Gastroesophageal sphincter (tissue), 3 donors: ENCODE measurements at regions not wholly inside any gene's neighbourhood (a gene's known extent, or its start where the extent isn't known, plus 50 kb on each side); places are given as distances from the start of the nearest gene placed in this dataset.

ENCODE experiments used
- CTCF ChIP-seq, 4 experiments: fragments of 200-600 bp in 2 of 4; fragments of 450-650 bp in 2 of 4; sonication (generic) in 1 of 4; IDR thresholded peaks; one replicate each; pipeline ENCODE4 v1.5.1; 2017 to 2019; ENCODE audit warnings: antibody characterized with exemption in 4 of 4, mild to moderate bottlenecking in 2 of 4, moderate library complexity in 2 of 4
- POLR2A ChIP-seq, 2 donors: fragments of 450-650 bp; IDR thresholded peaks; one replicate each; pipeline ENCODE4 v1.6.1; 2017; ENCODE audit warnings: antibody characterized with exemption in 2 of 2, mild to moderate bottlenecking in 2 of 2, moderate library complexity in 1 of 2

GRCh38 chr5:2293906-2294305 lies 411.2 kb upstream of the IRX4 start:
- no peak for TF ChIP-seq CTCF (IDR thresholded peaks at IDR 0.05)
- TF ChIP-seq POLR2A (IDR thresholded peaks at IDR 0.05): no peak
